PC-9 (cell line): ENCODE measurements at regions not wholly inside any gene's neighbourhood (a gene's known extent, or its start where the extent isn't known, plus 50 kb on each side); places are given as distances from the start of the nearest gene placed in this dataset.
A peak's percentile ranks its signal among the peaks of the same experiment; 100 is the strongest.

Experiments used
- BruUV-seq: library from RNA; stranded (reverse); fragments of 400-500 nt; replicated peaks from 2 replicates; lab custom pipeline; 2021; lab: Mats Ljungman, UMichigan
- CTCF ChIA-PET: fragments of 300-600 bp; sonication (Branson Sonifier 250); formaldehyde crosslinking; loops from one replicate; lab custom pipeline; 2022; ENCODE audit warnings: antibody characterized with exemption; lab: Charles Lee
- POLR2A ChIA-PET: fragments of 300-600 bp; sonication (Branson Sonifier 250); formaldehyde crosslinking; loops from one replicate; lab custom pipeline; 2022; ENCODE audit warnings: antibody characterized with exemption; ENCODE audit not compliant: unreplicated experiment; lab: Charles Lee
- DNase-seq, 2 experiments: peaks; one replicate each; pipeline versions ENCODE4 v3.0.0 to v3.0.0-alpha.2; 2015 to 2022; ENCODE audit warnings: mixed read lengths in 1 of 2
- H2AFZ ChIP-seq: fragments of 200-600 bp; sonication (generic); 2 replicates; pipeline ENCODE4 v1.8.1; 2017; ENCODE audit warnings: antibody characterized with exemption
- H3F3A ChIP-seq: fragments of 200-600 bp; sonication (generic); 2 replicates; pipeline ENCODE4 v1.8.1; 2017; ENCODE audit warnings: antibody characterized with exemption, mild to moderate bottlenecking, low read depth; ENCODE audit not compliant: insufficient read depth
- H3K27ac ChIP-seq: fragments of 200-600 bp; sonication (generic); 2 replicates; pipeline ENCODE4 v1.6.1; 2016; ENCODE audit warnings: mixed run types
- H3K27me3 ChIP-seq: fragments of 200-600 bp; sonication (generic); 2 replicates; pipeline ENCODE4 v1.6.1; 2016; ENCODE audit warnings: low read depth, mixed run types; ENCODE audit not compliant: insufficient read depth
- H3K36me3 ChIP-seq: fragments of 200-600 bp; sonication (generic); 2 replicates; pipeline ENCODE4 v1.6.1; 2016; ENCODE audit warnings: low read depth, mixed run types
- H3K4me1 ChIP-seq: fragments of 200-600 bp; sonication (generic); replicated peaks from 2 replicates; pipeline ENCODE4 v1.6.1; 2016; ENCODE audit warnings: mixed run types; ENCODE audit not compliant: insufficient read depth
- H3K4me2 ChIP-seq: fragments of 200-600 bp; sonication (generic); 2 replicates; pipeline ENCODE4 v1.6.1; 2017; ENCODE audit warnings: mixed run types
- H3K4me3 ChIP-seq: fragments of 200-600 bp; sonication (generic); 2 replicates; pipeline ENCODE4 v1.6.1; 2016; ENCODE audit warnings: mixed run types
- H3K79me2 ChIP-seq: fragments of 200-600 bp; sonication (generic); 2 replicates; pipeline ENCODE4 v1.6.1; 2017; ENCODE audit warnings: low read depth, mixed run types
- H3K9me2 ChIP-seq: fragments of 200-600 bp; sonication (generic); 2 replicates; pipeline ENCODE4 v1.8.1; 2017; ENCODE audit warnings: mild to moderate bottlenecking; ENCODE audit not compliant: insufficient read depth
- H3K9me3 ChIP-seq: fragments of 200-600 bp; sonication (generic); 2 replicates; pipeline ENCODE4 v1.8.1; 2016; ENCODE audit warnings: low read depth; ENCODE audit not compliant: insufficient read depth
- H4K20me1 ChIP-seq: fragments of 200-600 bp; sonication (generic); 2 replicates; pipeline ENCODE4 v1.8.1; 2017; ENCODE audit not compliant: insufficient read depth
- CTCF ChIP-seq: fragments of 200-600 bp; sonication (generic); conservative IDR thresholded peaks from 2 replicates; pipeline ENCODE4 v1.6.1; 2017; ENCODE audit warnings: mixed run types, antibody characterized with exemption, mild to moderate bottlenecking, moderate library complexity
- EZH2 ChIP-seq: fragments of 200-600 bp; sonication (generic); IDR thresholded peaks from 2 replicates; pipeline ENCODE4 v1.8.0; 2017; ENCODE audit warnings: antibody characterized with exemption, low read depth
- intact Hi-C: fragments of 100-400 bp; cut with micrococcal nuclease; formaldehyde crosslinking; loops from one replicate; pipeline ENCODE4 v1.10.0; 2022; ENCODE audit not compliant: unreplicated experiment

DNA sequence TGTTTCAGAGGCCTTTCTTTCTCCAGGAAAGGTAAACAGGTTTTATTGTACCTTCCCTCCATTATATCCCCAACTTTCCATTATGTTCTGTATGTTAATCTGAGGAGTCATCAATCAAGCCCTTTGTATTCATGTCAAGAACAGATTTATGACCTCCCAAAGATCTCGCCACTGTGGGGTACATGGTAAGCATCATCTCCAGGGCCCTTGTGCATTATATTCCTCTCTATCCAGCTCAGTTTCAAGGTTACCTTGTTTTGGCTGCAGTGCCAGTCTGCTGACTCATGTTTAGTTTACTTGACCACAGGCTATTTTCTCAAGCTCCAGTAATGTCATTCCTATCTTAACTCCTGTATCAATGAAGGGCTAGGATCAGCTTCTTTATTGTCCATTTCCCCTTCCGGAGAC, 125.1 kb upstream of the FRMPD4 start:
- Histone ChIP-seq H3K4me3 (no peak overlapping the region), H3K4me2 (0 out of 2 replicates have a peak overlapping the region, but pooled peaks have one; percentile 25), H3K79me2 (no peaks in the 10 kb centered on the region), H3F3A (0 out of 2 replicates have a peak, but pooled peaks cover 4% of the 10 kb centered on the region), H3K36me3 (no peaks in the 10 kb centered on the region), H3K27ac (peak overlapping the region; percentile 23), H3K9me2 (no peaks in the 10 kb centered on the region), H4K20me1 (no peaks in the 10 kb centered on the region), H3K9me3 (no peaks in the 10 kb centered on the region), H2AFZ (no peak overlapping the region), H3K27me3 (no peaks in the 10 kb centered on the region), H3K4me1 (peaks cover under 1% of the 10 kb centered on the region; the same call in 1 of the 2 replicates)
- intact Hi-C loops, result loop anchor here (2.0 kb wide), 1 partner anchor 44 kb away; no protein-coding TSS in a partner anchor
- peak; percentile 8 to 43 for DNase-seq
- BruUV-seq, result no TSS peak
- ChIA-PET CTCF (no interaction called here), POLR2A (no interaction called here)
- no peak for TF ChIP-seq EZH2
- TF ChIP-seq CTCF, result no peak

- Histone ChIP-seq H3K4me2 (no peak overlapping the region), H3F3A (no peaks in the 10 kb centered on the region), H3K27me3 (no peaks in the 10 kb centered on the region), H3K79me2 (no peaks in the 10 kb centered on the region), H3K36me3 (no peaks in the 10 kb centered on the region), H3K4me1 (no peaks in the 10 kb centered on the region), H3K9me3 (no peaks in the 10 kb centered on the region), H4K20me1 (no peaks in the 10 kb centered on the region), H3K4me3 (no peak overlapping the region), H2AFZ (no peak overlapping the region), H3K9me2 (no peaks in the 10 kb centered on the region), H3K27ac (no peak overlapping the region)
- no peak for DNase-seq
- BruUV-seq, result no TSS peak
- CTCF ChIA-PET, result no interaction called here
- POLR2A ChIA-PET, result no interaction called here
- TF ChIP-seq CTCF (no peak), EZH2 (no peak)
- intact Hi-C loops, result no loop called here
Observed at GRCh38 chrX:12021698-12022097, 116.6 kb upstream of the FRMPD4 start.

- no peak overlapping the region for H2AFZ ChIP-seq
- BruUV-seq, result no TSS peak
- intact Hi-C loops, result no loop called here
- TF ChIP-seq CTCF (no peak), EZH2 (no peak)
- no peaks in the 10 kb centered on the region for H4K20me1 ChIP-seq
- H3K79me2 ChIP-seq, result no peaks in the 10 kb centered on the region
- H3K4me2 ChIP-seq, result no peak overlapping the region
- H3K36me3 ChIP-seq, result no peaks in the 10 kb centered on the region
- no peak for DNase-seq
- no peak overlapping the region for H3K4me3 ChIP-seq
- H3F3A ChIP-seq, result no peaks in the 10 kb centered on the region
- no peaks in the 10 kb centered on the region for H3K27me3 ChIP-seq
- CTCF ChIA-PET, result no interaction called here
- POLR2A ChIA-PET, result no interaction called here
- H3K9me3 ChIP-seq, result no peaks in the 10 kb centered on the region
- H3K9me2 ChIP-seq, result no peaks in the 10 kb centered on the region
- H3K27ac ChIP-seq, result no peak overlapping the region
- H3K4me1 ChIP-seq, result no peaks in the 10 kb centered on the region
Observed at GRCh38 chrX:12026481-12026880, 111.8 kb upstream of the FRMPD4 start.
